Suprapubic skin (tissue), 4 donors: ENCODE measurements at regions not wholly inside any gene's neighbourhood (a gene's known extent, or its start where the extent isn't known, plus 50 kb on each side); places are given as distances from the start of the nearest gene placed in this dataset.
"Not testable (repeated sequence)": the region's sequence is repeated elsewhere in the genome, so short reads cannot be mapped to it uniquely, and the experiment has no call there.

Source experiments
- DNase-seq, 2 donors: peaks; one replicate each; pipeline ENCODE4 v3.0.0-alpha.2; 2019; ENCODE audit warnings: low spot score in 2 of 2
- H3K27ac ChIP-seq: fragments of 200-600 bp; sonication (generic); one replicate; pipeline ENCODE4 v1.5.1; 2019
- H3K27me3 ChIP-seq: fragments of 200-600 bp; sonication (generic); one replicate; pipeline ENCODE4 v1.5.1; 2019
- H3K36me3 ChIP-seq: fragments of 200-600 bp; sonication (generic); one replicate; pipeline ENCODE4 v1.5.1; 2019
- H3K4me1 ChIP-seq: fragments of 200-600 bp; sonication (generic); one replicate; pipeline ENCODE4 v1.5.1; 2019
- H3K4me3 ChIP-seq: fragments of 200-600 bp; sonication (generic); one replicate; pipeline ENCODE4 v1.5.1; 2019; ENCODE audit warnings: mild to moderate bottlenecking
- H3K9me3 ChIP-seq: fragments of 200-600 bp; sonication (generic); one replicate; pipeline ENCODE4 v1.5.1; 2019
- EP300 ChIP-seq: sonication (generic); formaldehyde crosslinking; IDR thresholded peaks from one replicate; pipeline ENCODE4 v1.6.1; 2017; ENCODE audit warnings: antibody characterized with exemption
- POLR2A ChIP-seq, 2 donors: fragments of 450-650 bp; IDR thresholded peaks; one replicate each; pipeline ENCODE4 v1.6.1; 2017; ENCODE audit warnings: antibody characterized with exemption in 2 of 2, mild to moderate bottlenecking in 2 of 2, moderate library complexity in 2 of 2
- POLR2AphosphoS5 ChIP-seq, 3 donors: sonication (generic); formaldehyde crosslinking; IDR thresholded peaks; one replicate each; pipeline ENCODE4 v1.6.1; 2017; ENCODE audit warnings: antibody characterized with exemption in 3 of 3
- WGBS: methylation state at CpG from one replicate; pipeline ENCODE4 v1.1.5; 2018; 5-methylcytosine and 5-hydroxymethylcytosine counted together
- TF ChIP-seq, protein P1 (sequence below), 2 donors: fragments of 200-600 bp in 1 of 2; fragments of 450-650 bp in 1 of 2; sonication (generic) in 1 of 2; IDR thresholded peaks; one replicate each; pipeline ENCODE4 v1.5.1; 2016 to 2019; ENCODE audit warnings: antibody characterized with exemption in 2 of 2, mild to moderate bottlenecking in 1 of 2, moderate library complexity in 1 of 2

DNA sequence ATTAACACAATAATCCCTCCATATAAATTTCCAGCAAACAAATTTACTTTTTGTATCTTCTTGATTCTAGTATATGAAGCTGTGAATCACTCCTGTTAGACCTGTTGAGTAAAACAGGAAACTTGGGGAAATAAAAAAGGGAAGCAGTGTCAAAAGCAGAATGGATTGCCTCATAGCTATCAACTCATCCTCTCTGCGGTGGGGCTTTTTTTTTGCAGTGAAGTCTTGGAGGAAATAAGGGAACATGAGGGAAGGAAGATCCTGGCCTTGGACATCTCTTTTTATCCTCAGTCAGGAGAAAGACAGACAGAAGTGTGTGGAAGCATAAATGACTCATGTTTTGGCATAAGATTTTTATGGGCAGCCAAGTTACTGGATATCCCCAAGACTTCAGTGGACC is 332.5 kb downstream of the TFAP2A start:
- no peak overlapping the region for H3K27ac ChIP-seq
- H3K4me3 ChIP-seq = no peak overlapping the region
- H3K36me3 ChIP-seq = no peaks in the 10 kb centered on the region
- H3K9me3 ChIP-seq = no peaks in the 10 kb centered on the region
- H3K4me1 ChIP-seq = peaks cover 18% of the 10 kb centered on the region
- TF ChIP-seq EP300 (no peak), POLR2A (IDR thresholded peaks at IDR 0.05) (no peak), POLR2AphosphoS5 (IDR thresholded peaks at IDR 0.05) (no peak)
- TF ChIP-seq, protein P1, sequence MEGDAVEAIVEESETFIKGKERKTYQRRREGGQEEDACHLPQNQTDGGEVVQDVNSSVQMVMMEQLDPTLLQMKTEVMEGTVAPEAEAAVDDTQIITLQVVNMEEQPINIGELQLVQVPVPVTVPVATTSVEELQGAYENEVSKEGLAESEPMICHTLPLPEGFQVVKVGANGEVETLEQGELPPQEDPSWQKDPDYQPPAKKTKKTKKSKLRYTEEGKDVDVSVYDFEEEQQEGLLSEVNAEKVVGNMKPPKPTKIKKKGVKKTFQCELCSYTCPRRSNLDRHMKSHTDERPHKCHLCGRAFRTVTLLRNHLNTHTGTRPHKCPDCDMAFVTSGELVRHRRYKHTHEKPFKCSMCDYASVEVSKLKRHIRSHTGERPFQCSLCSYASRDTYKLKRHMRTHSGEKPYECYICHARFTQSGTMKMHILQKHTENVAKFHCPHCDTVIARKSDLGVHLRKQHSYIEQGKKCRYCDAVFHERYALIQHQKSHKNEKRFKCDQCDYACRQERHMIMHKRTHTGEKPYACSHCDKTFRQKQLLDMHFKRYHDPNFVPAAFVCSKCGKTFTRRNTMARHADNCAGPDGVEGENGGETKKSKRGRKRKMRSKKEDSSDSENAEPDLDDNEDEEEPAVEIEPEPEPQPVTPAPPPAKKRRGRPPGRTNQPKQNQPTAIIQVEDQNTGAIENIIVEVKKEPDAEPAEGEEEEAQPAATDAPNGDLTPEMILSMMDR (IDR thresholded peaks at IDR 0.05) = no peak
- WGBS = 29% methylated on average over 1 of the region's 1 CpG
- no peaks in the 10 kb centered on the region for H3K27me3 ChIP-seq
- DNase-seq = no peak

DNA sequence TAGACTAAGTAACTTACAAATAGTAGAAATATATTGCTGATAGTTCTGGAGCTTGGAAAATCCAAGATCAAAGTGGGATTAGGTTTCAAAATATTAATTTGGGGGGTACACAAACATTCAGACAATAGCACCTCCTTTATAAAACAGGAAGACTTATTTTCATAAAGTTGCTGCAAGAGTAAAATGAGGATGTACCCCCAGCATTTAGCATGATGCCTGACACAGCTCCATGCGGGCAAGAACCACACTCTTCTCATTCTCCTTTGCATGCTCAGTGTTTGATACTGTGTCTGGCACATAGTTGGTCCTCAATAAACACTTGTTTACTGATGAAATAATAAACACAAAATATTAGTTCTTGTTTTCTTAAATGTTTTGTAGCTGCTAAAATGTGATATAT is 332.9 kb downstream of the TFAP2A start:
- H3K9me3 ChIP-seq = no peaks in the 10 kb centered on the region
- no peak overlapping the region for H3K27ac ChIP-seq
- whole genome bisulfite sequencing = 82% methylated on average over 1 of the region's 1 CpG
- peaks cover 18% of the 10 kb centered on the region for H3K4me1 ChIP-seq
- H3K4me3 ChIP-seq = no peak overlapping the region
- no peaks in the 10 kb centered on the region for H3K27me3 ChIP-seq
- DNase-seq = no peak
- H3K36me3 ChIP-seq = no peaks in the 10 kb centered on the region
- TF ChIP-seq, protein P1 (IDR thresholded peaks at IDR 0.05) = no peak
- TF ChIP-seq EP300 = no peak
- no peak for TF ChIP-seq POLR2A (IDR thresholded peaks at IDR 0.05)
- no peak for TF ChIP-seq POLR2AphosphoS5 (IDR thresholded peaks at IDR 0.05)

DNA sequence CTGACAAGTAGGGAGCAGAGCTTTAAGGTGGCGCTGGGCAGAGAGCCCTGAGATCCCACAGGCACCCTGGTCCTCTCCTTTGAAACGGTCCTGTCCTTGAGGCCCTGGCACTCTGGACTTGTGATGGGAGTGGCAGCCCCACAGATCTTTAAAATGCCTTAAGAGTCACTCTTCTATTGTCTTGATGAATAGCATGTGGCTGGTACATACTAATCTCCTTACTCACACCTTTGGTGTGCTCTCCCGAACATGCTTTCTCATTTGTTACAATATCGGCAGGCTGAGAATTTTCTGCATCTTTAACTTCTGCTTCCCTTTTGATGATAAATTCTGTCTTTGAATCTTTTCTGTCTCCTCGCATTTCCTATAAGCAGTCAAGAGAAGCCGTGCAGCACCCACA is 333.8 kb downstream of the TFAP2A start:
- H3K4me3 ChIP-seq = no peak overlapping the region
- WGBS = 90% methylated on average over 6 of the region's 6 CpGs
- H3K9me3 ChIP-seq = no peaks in the 10 kb centered on the region
- no peaks in the 10 kb centered on the region for H3K36me3 ChIP-seq
- peaks cover 18% of the 10 kb centered on the region for H3K4me1 ChIP-seq
- DNase-seq = no peak
- no peak overlapping the region for H3K27ac ChIP-seq
- no peaks in the 10 kb centered on the region for H3K27me3 ChIP-seq
- TF ChIP-seq POLR2AphosphoS5 (IDR thresholded peaks at IDR 0.05) (no peak), POLR2A (IDR thresholded peaks at IDR 0.05) (no peak), EP300 (no peak)
- TF ChIP-seq, protein P1 (IDR thresholded peaks at IDR 0.05) = no peak

DNA sequence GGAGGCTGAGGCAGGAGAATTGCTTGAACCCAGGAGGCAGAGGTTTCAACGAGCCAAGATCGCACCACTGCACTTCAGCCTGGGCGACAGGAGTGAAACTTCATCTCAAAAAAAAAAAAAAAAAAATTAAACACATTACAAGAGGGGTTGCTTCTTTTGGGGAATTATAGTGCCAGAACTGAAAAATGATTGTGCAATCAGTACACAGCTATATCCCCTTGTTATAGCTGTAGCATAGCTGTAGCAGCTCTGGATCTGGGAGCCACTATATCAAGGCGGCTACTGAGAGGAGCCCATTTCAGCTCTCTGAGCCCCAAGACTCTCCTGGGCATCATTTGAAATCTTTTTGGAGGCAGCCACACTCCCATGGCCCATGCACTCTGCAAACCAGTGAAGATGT is 334.3 kb downstream of the TFAP2A start:
- TF ChIP-seq POLR2AphosphoS5 (IDR thresholded peaks at IDR 0.05) = no peak
- TF ChIP-seq EP300 = no peak
- DNase-seq = no peak
- WGBS = 94% methylated on average over 4 of the region's 4 CpGs
- Histone ChIP-seq H3K4me1 (peaks cover 18% of the 10 kb centered on the region), H3K27ac (no peak overlapping the region), H3K27me3 (no peaks in the 10 kb centered on the region), H3K4me3 (no peak overlapping the region), H3K9me3 (no peaks in the 10 kb centered on the region), H3K36me3 (no peaks in the 10 kb centered on the region)

DNA sequence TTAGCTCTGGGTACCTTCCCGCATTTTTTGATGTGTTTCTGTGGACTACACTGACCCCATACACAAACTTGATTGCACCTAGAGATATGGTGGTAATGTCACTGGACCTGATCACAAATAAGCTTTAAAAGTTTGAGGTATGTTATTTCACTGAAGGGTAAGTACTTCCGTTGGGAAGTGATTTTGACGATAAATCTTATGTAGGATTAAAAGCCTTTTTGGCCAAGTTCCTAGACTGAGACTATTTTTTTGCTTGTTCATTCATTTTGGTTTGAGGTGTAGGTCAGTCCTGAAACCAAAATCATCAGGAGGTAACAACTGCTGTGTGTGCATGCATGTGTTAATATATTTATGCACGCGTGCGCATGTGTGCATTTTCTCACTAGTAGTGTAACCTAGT is 336.3 kb downstream of the TFAP2A start:
- no peaks in the 10 kb centered on the region for H3K9me3 ChIP-seq
- TF ChIP-seq EP300 = no peak
- peaks cover 3% of the 10 kb centered on the region for H3K4me1 ChIP-seq
- H3K27me3 ChIP-seq = no peaks in the 10 kb centered on the region
- no peak overlapping the region for H3K27ac ChIP-seq
- DNase-seq = no peak
- no peaks in the 10 kb centered on the region for H3K36me3 ChIP-seq
- no peak overlapping the region for H3K4me3 ChIP-seq
- 94% methylated on average over 6 of the region's 6 CpGs for WGBS

DNA sequence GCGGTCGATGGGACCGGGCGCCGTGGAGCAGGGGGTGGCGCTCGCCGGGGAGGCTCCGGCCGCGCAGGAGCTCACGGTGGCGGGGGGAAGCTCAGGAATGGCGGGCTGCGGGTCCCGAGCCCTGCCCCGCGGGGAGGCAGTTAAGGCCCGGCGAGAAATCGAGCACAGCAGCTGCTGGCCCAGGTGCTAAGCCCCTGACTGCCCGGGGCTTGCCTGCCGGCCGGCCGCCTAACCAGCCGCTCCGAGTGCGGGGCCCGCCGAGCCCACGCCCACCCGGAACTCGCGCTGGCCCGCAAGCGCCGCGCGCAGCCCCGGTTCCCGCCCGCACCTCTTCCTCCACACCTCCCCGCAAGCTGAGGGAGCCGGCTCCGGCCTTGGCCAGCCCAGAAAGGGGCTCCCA is 340.1 kb downstream of the TFAP2A start:
- H3K4me1 ChIP-seq, H3K4me3 ChIP-seq, H3K36me3 ChIP-seq, H3K27ac ChIP-seq, H3K27me3 ChIP-seq, DNase-seq, H3K9me3 ChIP-seq: not testable (repeated sequence)
- WGBS = no CpG with 5 or more reads among the region's 45 CpGs

DNA sequence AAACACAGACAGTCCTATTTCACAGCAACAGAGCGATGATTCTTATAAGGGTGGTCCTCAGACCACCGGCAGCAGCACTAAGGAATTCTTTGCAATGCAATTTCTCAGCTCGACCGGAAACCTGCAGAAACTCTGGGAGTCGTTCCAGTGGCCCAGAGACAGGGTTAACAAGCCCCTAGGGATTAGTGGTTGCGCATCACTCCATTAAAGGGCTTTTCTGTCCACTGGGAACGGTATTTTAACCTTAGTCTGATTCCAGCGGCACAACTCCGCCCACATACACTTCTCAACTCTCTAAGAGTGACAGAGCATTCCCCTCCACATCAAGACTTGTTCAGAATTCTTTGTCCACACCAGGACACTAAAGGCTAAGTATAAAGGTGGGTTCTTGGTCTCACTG is 341.5 kb downstream of the TFAP2A start:
- Histone ChIP-seq H3K27ac (no peak overlapping the region), H3K27me3 (no peaks in the 10 kb centered on the region), H3K4me3 (no peak overlapping the region), H3K9me3 (no peaks in the 10 kb centered on the region), H3K4me1 (no peaks in the 10 kb centered on the region), H3K36me3 (no peaks in the 10 kb centered on the region)
- DNase-seq = no peak
- WGBS = 81% methylated on average over 9 of the region's 9 CpGs
- TF ChIP-seq, protein P1 (IDR thresholded peaks at IDR 0.05) = no peak
- TF ChIP-seq EP300 (no peak), POLR2AphosphoS5 (IDR thresholded peaks at IDR 0.05) (no peak)
